K562 (cell line): ENCODE measurements at regions not wholly inside any gene's neighbourhood (a gene's known extent, or its start where the extent isn't known, plus 50 kb on each side); places are given as distances from the start of the nearest gene placed in this dataset.

ENCODE experiments used
- ATF2 ChIP-seq: sonication (generic); formaldehyde crosslinking; IDR thresholded peaks from 2 replicates; pipeline ENCODE4 v1.8.1; 2022; ENCODE audit warnings: missing genetic modification reagents
- CC2D1A ChIP-seq: fragments of 450-650 bp; IDR thresholded peaks from 2 replicates; pipeline ENCODE4 v1.6.1; 2017; ENCODE audit warnings: mild to moderate bottlenecking
- CTCF ChIP-seq, 3 experiments: IDR thresholded peaks in 2 of 3; conservative IDR thresholded peaks in 1 of 3; 2 replicates each; pipeline ENCODE4 v1.5.1; 2011 to 2012; ENCODE audit warnings: low read length in 3 of 3, mild to moderate bottlenecking in 3 of 3, control low read depth in 2 of 3, improper control_type of control experiment in 1 of 3, inconsistent platforms in 1 of 3, low read depth in 1 of 3, mixed read lengths in 1 of 3, moderate library complexity in 1 of 3; ENCODE audit not compliant: insufficient read depth in 2 of 3
- HMG20B ChIP-seq: fragments of 250-450 bp; sonication (Bioruptor Pico); IDR thresholded peaks from 2 replicates; pipeline ENCODE4 v1.5.0; 2021; ENCODE audit warnings: mild to moderate bottlenecking
- MAX ChIP-seq: sonication (generic); formaldehyde crosslinking; IDR thresholded peaks from 2 replicates; pipeline ENCODE4 v1.9.0; 2022; ENCODE audit warnings: mild to moderate bottlenecking, missing genetic modification reagents
- NCOA1 ChIP-seq: fragments of 450-650 bp; IDR thresholded peaks from 2 replicates; pipeline ENCODE4 v1.6.1; 2016; ENCODE audit warnings: low read depth
- SIN3A ChIP-seq, 2 experiments: fragments of 150-350 bp in 1 of 2; IDR thresholded peaks; 2 replicates each; pipeline ENCODE4 v1.6.1; 2011 to 2016; ENCODE audit warnings: borderline replicate concordance in 2 of 2, low read depth in 2 of 2, low read length in 2 of 2, mild to moderate bottlenecking in 2 of 2, moderate library complexity in 2 of 2; ENCODE audit not compliant: control insufficient read depth in 1 of 2
- SMARCC2 ChIP-seq: fragments of 450-650 bp; IDR thresholded peaks from 2 replicates; pipeline ENCODE4 v1.6.1; 2017; ENCODE audit warnings: antibody characterized with exemption, moderate library complexity, mild to moderate bottlenecking, low read depth
- ZBTB40 ChIP-seq, 2 experiments: fragments of 450-650 bp in 1 of 2; sonication (generic) in 1 of 2; formaldehyde crosslinking in 1 of 2; IDR thresholded peaks; 2 replicates each; pipeline versions ENCODE4 v1.7.1 to v1.9.0; 2016 to 2022; ENCODE audit warnings: inconsistent platforms in 1 of 2, mild to moderate bottlenecking in 1 of 2, missing genetic modification reagents in 1 of 2
- TF ChIP-seq, protein P1 (sequence below): fragments of 450-650 bp; IDR thresholded peaks from 2 replicates; pipeline ENCODE4 v1.6.1; 2016; ENCODE audit warnings: low read depth

- TF ChIP-seq ATF2 (CRISPR knock-in tag) (no peak), ZBTB40 (IDR thresholded peaks at IDR 0.05) (no peak), ZBTB40 (CRISPR knock-in tag; IDR thresholded peaks at IDR 0.05) (no peak), SIN3A (IDR thresholded peaks at IDR 0.05; ENCODE audit: borderline replicate concordance in 2 of 2, control insufficient read depth in 1 of 2, low read depth in 2 of 2, low read length in 2 of 2) (no peak), HMG20B (CRISPR knock-in tag) (no peak), NCOA1 (no peak), CTCF (IDR thresholded peaks at IDR 0.05 in 2 of 3, conservative IDR thresholded peaks at IDR 0.05 in 1 of 3; ENCODE audit: insufficient read depth in 2 of 3, low read depth in 1 of 3, low read length in 3 of 3) (no peak), MAX (CRISPR knock-in tag) (no peak), SMARCC2 (no peak), CC2D1A (no peak)
- TF ChIP-seq, protein P1, sequence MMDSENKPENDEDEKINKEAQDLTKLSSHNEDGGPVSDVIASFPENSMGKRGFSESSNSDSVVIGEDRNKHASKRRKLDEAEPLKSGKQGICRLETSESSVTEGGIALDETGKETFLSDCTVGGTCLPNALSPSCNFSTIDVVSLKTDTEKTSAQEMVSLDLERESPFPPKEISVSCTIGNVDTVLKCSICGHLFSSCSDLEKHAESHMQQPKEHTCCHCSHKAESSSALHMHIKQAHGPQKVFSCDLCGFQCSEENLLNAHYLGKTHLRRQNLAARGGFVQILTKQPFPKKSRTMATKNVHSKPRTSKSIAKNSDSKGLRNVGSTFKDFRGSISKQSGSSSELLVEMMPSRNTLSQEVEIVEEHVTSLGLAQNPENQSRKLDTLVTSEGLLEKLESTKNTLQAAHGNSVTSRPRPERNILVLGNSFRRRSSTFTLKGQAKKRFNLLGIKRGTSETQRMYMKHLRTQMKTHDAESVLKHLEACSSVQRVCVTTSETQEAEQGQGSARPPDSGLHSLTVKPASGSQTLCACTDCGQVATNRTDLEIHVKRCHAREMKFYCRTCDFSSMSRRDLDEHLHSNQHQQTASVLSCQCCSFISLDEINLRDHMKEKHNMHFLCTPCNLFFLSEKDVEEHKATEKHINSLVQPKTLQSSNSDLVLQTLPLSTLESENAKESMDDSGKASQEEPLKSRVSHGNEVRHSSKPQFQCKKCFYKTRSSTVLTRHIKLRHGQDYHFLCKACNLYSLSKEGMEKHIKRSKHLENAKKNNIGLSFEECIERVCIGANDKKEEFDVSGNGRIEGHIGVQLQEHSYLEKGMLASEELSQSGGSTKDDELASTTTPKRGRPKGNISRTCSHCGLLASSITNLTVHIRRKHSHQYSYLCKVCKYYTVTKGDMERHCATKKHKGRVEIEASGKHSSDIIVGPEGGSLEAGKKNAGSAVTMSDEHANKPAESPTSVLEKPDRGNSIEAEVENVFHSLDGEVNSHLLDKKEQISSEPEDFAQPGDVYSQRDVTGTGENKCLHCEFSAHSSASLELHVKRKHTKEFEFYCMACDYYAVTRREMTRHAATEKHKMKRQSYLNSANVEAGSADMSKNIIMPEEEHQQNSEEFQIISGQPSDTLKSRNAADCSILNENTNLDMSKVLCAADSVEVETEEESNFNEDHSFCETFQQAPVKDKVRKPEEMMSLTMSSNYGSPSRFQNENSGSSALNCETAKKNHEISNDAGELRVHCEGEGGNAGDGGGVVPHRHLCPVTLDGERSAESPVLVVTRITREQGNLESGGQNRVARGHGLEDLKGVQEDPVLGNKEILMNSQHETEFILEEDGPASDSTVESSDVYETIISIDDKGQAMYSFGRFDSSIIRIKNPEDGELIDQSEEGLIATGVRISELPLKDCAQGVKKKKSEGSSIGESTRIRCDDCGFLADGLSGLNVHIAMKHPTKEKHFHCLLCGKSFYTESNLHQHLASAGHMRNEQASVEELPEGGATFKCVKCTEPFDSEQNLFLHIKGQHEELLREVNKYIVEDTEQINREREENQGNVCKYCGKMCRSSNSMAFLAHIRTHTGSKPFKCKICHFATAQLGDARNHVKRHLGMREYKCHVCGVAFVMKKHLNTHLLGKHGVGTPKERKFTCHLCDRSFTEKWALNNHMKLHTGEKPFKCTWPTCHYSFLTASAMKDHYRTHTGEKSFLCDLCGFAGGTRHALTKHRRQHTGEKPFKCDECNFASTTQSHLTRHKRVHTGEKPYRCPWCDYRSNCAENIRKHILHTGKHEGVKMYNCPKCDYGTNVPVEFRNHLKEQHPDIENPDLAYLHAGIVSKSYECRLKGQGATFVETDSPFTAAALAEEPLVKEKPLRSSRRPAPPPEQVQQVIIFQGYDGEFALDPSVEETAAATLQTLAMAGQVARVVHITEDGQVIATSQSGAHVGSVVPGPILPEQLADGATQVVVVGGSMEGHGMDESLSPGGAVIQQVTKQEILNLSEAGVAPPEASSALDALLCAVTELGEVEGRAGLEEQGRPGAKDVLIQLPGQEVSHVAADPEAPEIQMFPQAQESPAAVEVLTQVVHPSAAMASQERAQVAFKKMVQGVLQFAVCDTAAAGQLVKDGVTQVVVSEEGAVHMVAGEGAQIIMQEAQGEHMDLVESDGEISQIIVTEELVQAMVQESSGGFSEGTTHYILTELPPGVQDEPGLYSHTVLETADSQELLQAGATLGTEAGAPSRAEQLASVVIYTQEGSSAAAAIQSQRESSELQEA = no peak
These were observed 263.4 kb upstream of the GPR101 start for GRCh38 chrX:137297167-137297566.
